Fibroblast of villous mesenchyme (primary cell): ENCODE measurements at regions not wholly inside any gene's neighbourhood (a gene's known extent, or its start where the extent isn't known, plus 50 kb on each side); places are given as distances from the start of the nearest gene placed in this dataset.
"Not testable (repeated sequence)": the region's sequence is repeated elsewhere in the genome, so short reads cannot be mapped to it uniquely, and the experiment has no call there.

Source experiments
- DNase-seq: peaks from one replicate; pipeline ENCODE4 v3.0.0-alpha.2; 2010; ENCODE audit warnings: low read depth
- H3K4me3 ChIP-seq: 2 replicates; pipeline ENCODE4 v1.5.1; 2011; ENCODE audit warnings: low read depth, mild to moderate bottlenecking, low read length
- CTCF ChIP-seq: IDR thresholded peaks from 2 replicates; pipeline ENCODE4 v1.5.1; 2012; ENCODE audit warnings: low read depth, mild to moderate bottlenecking, low read length; ENCODE audit not compliant: insufficient read depth

- H3K4me3 ChIP-seq: no peak overlapping the region
- no peak for DNase-seq
- no peak for TF ChIP-seq CTCF
Observed at GRCh38 chr3:87494264-87494663, 217.9 kb upstream of the POU1F1 start.

- DNase-seq: no peak
- no peak overlapping the region for H3K4me3 ChIP-seq
- TF ChIP-seq CTCF: no peak
Observed at GRCh38 chr3:87491843-87492242, 215.5 kb upstream of the POU1F1 start.

GRCh38 chr3:87489892-87490291 is 213.5 kb upstream of the POU1F1 start:
- no peak overlapping the region for H3K4me3 ChIP-seq
- DNase-seq: no peak
- no peak for TF ChIP-seq CTCF

- TF ChIP-seq CTCF: no peak
- DNase-seq: no peak
- no peak overlapping the region for H3K4me3 ChIP-seq
Observed at GRCh38 chr3:87488765-87489164, 212.4 kb upstream of the POU1F1 start.

- DNase-seq, H3K4me3 ChIP-seq: not testable (repeated sequence)
Observed at GRCh38 chr3:87486635-87487034, 210.3 kb upstream of the POU1F1 start.

GRCh38 chr3:87486115-87486514 is 209.7 kb upstream of the POU1F1 start:
- H3K4me3 ChIP-seq: no peak overlapping the region
- no peak for DNase-seq
- no peak for TF ChIP-seq CTCF

- DNase-seq: no peak
- no peak overlapping the region for H3K4me3 ChIP-seq
- no peak for TF ChIP-seq CTCF
Observed at GRCh38 chr3:87478716-87479115, 202.3 kb upstream of the POU1F1 start.
